GM18505 (cell line): ENCODE measurements at regions not wholly inside any gene's neighbourhood (a gene's known extent, or its start where the extent isn't known, plus 50 kb on each side); places are given as distances from the start of the nearest gene placed in this dataset.
A peak's percentile ranks its signal among the peaks of the same experiment; 100 is the strongest.
"Not testable (repeated sequence)": the region's sequence is repeated elsewhere in the genome, so short reads cannot be mapped to it uniquely, and the experiment has no call there.

Experiments used
- ATAC-seq: cut with Tn5 transposase; IDR thresholded peaks from one replicate; pipeline ENCODE4 v1.9.1; 2021; ENCODE audit not compliant: unreplicated experiment
- POLR2A ChIP-seq: IDR thresholded peaks from 4 replicates; pipeline ENCODE4 v1.6.1; 2011; ENCODE audit warnings: borderline replicate concordance; ENCODE audit not compliant: insufficient read depth, insufficient read length; ENCODE audit errors: extremely low read depth

GRCh38 chr6:151690303-151690702, 117.2 kb upstream of the ESR1 start:
- TF ChIP-seq POLR2A: no peak
- no peak for ATAC-seq

GRCh38 chr6:151690768-151691562, 116.5 kb upstream of the ESR1 start:
- TF ChIP-seq POLR2A: no peak
- peak; percentile 99 for ATAC-seq

- TF ChIP-seq POLR2A: no peak
- no peak for ATAC-seq
Measured at GRCh38 chr6:151692216-151692615, 115.3 kb upstream of the ESR1 start.

GRCh38 chr6:151693366-151693765, 114.1 kb upstream of the ESR1 start:
- no peak for ATAC-seq
- TF ChIP-seq POLR2A: no peak

GRCh38 chr6:151695156-151695555, 112.3 kb upstream of the ESR1 start:
- no peak for TF ChIP-seq POLR2A
- ATAC-seq: no peak

GRCh38 chr6:151696302-151696701, 111.2 kb upstream of the ESR1 start:
- not testable (repeated sequence) for ATAC-seq

- no peak for TF ChIP-seq POLR2A
Measured at GRCh38 chr6:151698931-151699700, 108.4 kb upstream of the ESR1 start.

GRCh38 chr6:151699719-151700118, 107.8 kb upstream of the ESR1 start:
- ATAC-seq: no peak

More at GRCh38 chr6:151698931-151699700, 108.4 kb upstream of the ESR1 start:
- no peak for ATAC-seq

GRCh38 chr6:151701911-151702562, 105.4 kb upstream of the ESR1 start:
- TF ChIP-seq POLR2A: no peak
- peak; percentile 67 for ATAC-seq

More at GRCh38 chr6:151699719-151700118, 107.8 kb upstream of the ESR1 start:
- TF ChIP-seq POLR2A: no peak

GRCh38 chr6:151702851-151703658, 104.4 kb upstream of the ESR1 start:
- ATAC-seq: peak; percentile 61
- TF ChIP-seq POLR2A: no peak

- no peak for ATAC-seq
Measured at GRCh38 chr6:151704383-151704782, 103.1 kb upstream of the ESR1 start.

GRCh38 chr6:151705993-151706733, 101.3 kb upstream of the ESR1 start:
- no peak for TF ChIP-seq POLR2A
- ATAC-seq: no peak

More at GRCh38 chr6:151704383-151704782, 103.1 kb upstream of the ESR1 start:
- TF ChIP-seq POLR2A: no peak

- no peak for ATAC-seq
- TF ChIP-seq POLR2A: no peak
Measured at GRCh38 chr6:151709329-151709728, 98.2 kb upstream of the ESR1 start.

- no peak for TF ChIP-seq POLR2A
- ATAC-seq: no peak
Measured at GRCh38 chr6:151716526-151716932, 91.0 kb upstream of the ESR1 start.
